Heart left ventricle (tissue), 13 donors: ENCODE measurements at regions not wholly inside any gene's neighbourhood (a gene's known extent, or its start where the extent isn't known, plus 50 kb on each side); places are given as distances from the start of the nearest gene placed in this dataset.

ENCODE experiments used
- CTCF ChIP-seq, 12 donors: fragments of 200-600 bp; sonication (generic) in 4 of 12; IDR thresholded peaks; one replicate each; pipeline versions ENCODE4 v1.5.0 to v1.8.0; 2018 to 2022; ENCODE audit warnings: antibody characterized with exemption in 12 of 12, mild to moderate bottlenecking in 5 of 12
- POLR2A ChIP-seq, 2 donors: fragments of 450-650 bp; IDR thresholded peaks; one replicate each; pipeline ENCODE4 v1.6.1; 2017; ENCODE audit warnings: antibody characterized with exemption in 2 of 2, mild to moderate bottlenecking in 2 of 2, moderate library complexity in 2 of 2
- donor health status: ischemic (EF 13 %, LVEDD 7.1; RV severe dilation, severe dysfunction).
- donor health status: DM: no; HTN: yes; CAD: no.
- donor health status: DM: no; HTN: no; CAD: no.
- donor health status: ischemic (EF 25% LVEDD 6.9; RV normal size, moderate dysfunction).
- donor health status: ischemic (EF 25% LVEDD 5.7; RV mildly dilated, moderate dysfunction).
- donor health status: ischemic (EF 35%, LVEDD 5.7; RV mildly dilated, moderate dysfunction).
- donor health status: nonischemic (EF 11% LVEDD 7.7; RV severe dilation, severe dysfunction).
- donor health status: DM: yes; HTN: yes; CAD: no.
- donor health status: PGD.
- donor health status: ischemic (EF 29% LVEDD 5.4; RV normal size, mild dysfunction).
- donor health status: nonischemic (EF 23%, LVEDD 6.1; RV moderate dilation, normal function).

- no peak for TF ChIP-seq CTCF (IDR thresholded peaks at IDR 0.05)
- TF ChIP-seq POLR2A (IDR thresholded peaks at IDR 0.05), result no peak
These were observed 627.2 kb downstream of the PSAT1 start for GRCh38 chr9:78923966-78924659.
